Endothelial cell of umbilical vein (primary cell): ENCODE measurements at regions not wholly inside any gene's neighbourhood (a gene's known extent, or its start where the extent isn't known, plus 50 kb on each side); places are given as distances from the start of the nearest gene placed in this dataset.

Experiments
- BruUV-seq: library from RNA; stranded (reverse); fragments of 400-500 nt; replicated peaks from 2 replicates; lab custom pipeline; 2021; lab: Mats Ljungman, UMichigan
- CTCF ChIA-PET: fragments of 300-600, 350-600 bp; sonication (Branson Sonifier 250); formaldehyde crosslinking; loops from one replicate; lab custom pipeline; 2021; ENCODE audit warnings: antibody characterized with exemption, inconsistent platforms; lab: Charles Lee
- POLR2A ChIA-PET: fragments of 300-600, 350-600 bp; sonication (Branson Sonifier 250); formaldehyde crosslinking; loops from one replicate; lab custom pipeline; 2021; ENCODE audit warnings: antibody characterized with exemption, inconsistent platforms; lab: Charles Lee
- DNase-seq: peaks from one replicate; pipeline ENCODE4 v3.0.0-alpha.2; 2011; ENCODE audit warnings: low read depth, low spot score
- FAIRE-seq: peaks from 2 replicates; lab custom pipeline; 2011; peaks lifted over from hg19 to GRCh38; lab: Jason Lieb, UNC
- H2AFZ ChIP-seq: 2 replicates; pipeline ENCODE4 v1.6.0; 2012; ENCODE audit warnings: low read depth, low read length, control low read depth, inconsistent platforms
- H3K27ac ChIP-seq: 2 replicates; pipeline ENCODE4 v1.5.1; 2011; ENCODE audit warnings: low read depth, mild to moderate bottlenecking, control low read depth, low read length, moderate library complexity; ENCODE audit not compliant: insufficient read depth
- H3K27me3 ChIP-seq, 2 experiments: 2 replicates each; pipeline versions ENCODE4 v1.6.0 to v1.6.1; 2011; ENCODE audit warnings: low read length in 2 of 2, mixed read lengths in 1 of 2; ENCODE audit not compliant: control insufficient read depth in 2 of 2, insufficient read depth in 2 of 2
- H3K36me3 ChIP-seq, 2 experiments: 2 replicates in 1 of 2; 3 replicates in 1 of 2; pipeline ENCODE4 v1.5.1; 2011; ENCODE audit warnings: low read length in 2 of 2, mild to moderate bottlenecking in 1 of 2, moderate library complexity in 1 of 2; ENCODE audit not compliant: control insufficient read depth in 2 of 2, insufficient read depth in 2 of 2; ENCODE audit errors: extremely low read depth in 1 of 2
- H3K4me1 ChIP-seq: 3 replicates; pipeline ENCODE4 v1.5.1; 2011; ENCODE audit warnings: mild to moderate bottlenecking, low read length; ENCODE audit not compliant: control insufficient read depth, insufficient read depth; ENCODE audit errors: extremely low read depth
- H3K4me2 ChIP-seq: 2 replicates; pipeline ENCODE4 v1.6.1; 2011; ENCODE audit warnings: low read length, control low read depth, mixed read lengths; ENCODE audit not compliant: insufficient read depth
- H3K4me3 ChIP-seq, 3 experiments: fragments of 200-600 bp in 1 of 3; sonication (generic), shearing (Covaris generic) in 1 of 3; replicated peaks in 1 of 3; 2 replicates each; pipeline ENCODE4 v1.5.1; 2011 to 2016; ENCODE audit warnings: control low read depth in 3 of 3, low read length in 3 of 3, mild to moderate bottlenecking in 2 of 3, inconsistent platforms in 1 of 3, low read depth in 1 of 3, moderate library complexity in 1 of 3; ENCODE audit not compliant: insufficient read depth in 1 of 3
- H3K79me2 ChIP-seq: 2 replicates; pipeline ENCODE4 v1.6.0; 2012; ENCODE audit warnings: low read length, inconsistent platforms; ENCODE audit not compliant: control insufficient read depth, insufficient read depth
- H3K9ac ChIP-seq: replicated peaks from 2 replicates; pipeline ENCODE3; 2011; ENCODE audit warnings: low read length, control low read depth; ENCODE audit not compliant: insufficient read depth; ENCODE audit errors: extremely low read depth
- H3K9me1 ChIP-seq: replicated peaks from 3 replicates; pipeline ENCODE4 v1.6.0; 2011; ENCODE audit warnings: mild to moderate bottlenecking, low read length; ENCODE audit not compliant: control insufficient read depth, insufficient read depth; ENCODE audit errors: extremely low read depth
- H3K9me3 ChIP-seq: replicated peaks from 2 replicates; pipeline ENCODE4 v1.5.1; 2012; ENCODE audit warnings: low read length, inconsistent platforms; ENCODE audit not compliant: control insufficient read depth, insufficient read depth
- H4K20me1 ChIP-seq: replicated peaks from 2 replicates; pipeline ENCODE3; 2011; ENCODE audit warnings: mild to moderate bottlenecking, low read length; ENCODE audit not compliant: control insufficient read depth, insufficient read depth; ENCODE audit errors: extremely low read depth
- EZH2 ChIP-seq: IDR thresholded peaks from 2 replicates; pipeline ENCODE4 v1.6.1; 2012; ENCODE audit warnings: borderline replicate concordance, low read depth, mild to moderate bottlenecking, moderate library complexity, low read length, inconsistent platforms; ENCODE audit not compliant: severe bottlenecking
- FOS ChIP-seq: IDR thresholded peaks from 2 replicates; pipeline ENCODE4 v1.6.1; 2011; ENCODE audit warnings: mild to moderate bottlenecking, low read length, moderate library complexity, borderline replicate concordance; ENCODE audit not compliant: insufficient read depth
- GATA2 ChIP-seq: IDR thresholded peaks from 2 replicates; pipeline ENCODE4 v1.7.0; 2011; ENCODE audit warnings: low read depth, mild to moderate bottlenecking, moderate library complexity, mixed read lengths, low read length; ENCODE audit not compliant: insufficient read length, insufficient read depth
- JUN ChIP-seq: IDR thresholded peaks from 2 replicates; pipeline ENCODE4 v1.6.1; 2011; ENCODE audit warnings: borderline replicate concordance, low read depth; ENCODE audit not compliant: insufficient read length, insufficient read depth
- MYC ChIP-seq: IDR thresholded peaks from one replicate; pipeline ENCODE4 v1.6.1; 2011; ENCODE audit warnings: mild to moderate bottlenecking, low read depth, low read length
- POLR2A ChIP-seq: IDR thresholded peaks from 2 replicates; pipeline ENCODE4 v1.6.1; 2012; ENCODE audit warnings: low read depth, mild to moderate bottlenecking, control low read depth, low read length
- POLR2AphosphoS5 ChIP-seq: IDR thresholded peaks from 2 replicates; pipeline ENCODE4 v1.6.1; 2012; ENCODE audit warnings: low read depth, mild to moderate bottlenecking, control low read depth, low read length, moderate library complexity; ENCODE audit not compliant: insufficient read depth
- dilution Hi-C: fragments of 300-500 bp; cut with MboI; formaldehyde crosslinking; loops from one replicate; pipeline ENCODE4 v1.15.0; 2019; ENCODE audit warnings: low sequenced_read_pairs; ENCODE audit not compliant: extremely low pct_ligation_motif_present
- intact Hi-C: fragments of 100-400 bp; cut with micrococcal nuclease; formaldehyde crosslinking; loops from one replicate; pipeline ENCODE4 v1.10.0; 2022
- TF ChIP-seq, protein P1 (sequence below): IDR thresholded peaks from 2 replicates; pipeline ENCODE4 v1.6.1; 2011; ENCODE audit not compliant: insufficient read depth, insufficient read length
- TF ChIP-seq, protein P2 (sequence below), 2 donors: IDR thresholded peaks; 1 replicate in 1 of 2; 2 replicates in 1 of 2; pipeline ENCODE4 v1.5.1; 2011; ENCODE audit warnings: low read length in 2 of 2, mild to moderate bottlenecking in 2 of 2, moderate library complexity in 2 of 2, control low read depth in 1 of 2, inconsistent platforms in 1 of 2, low read depth in 1 of 2; ENCODE audit not compliant: insufficient read depth in 1 of 2; ENCODE audit errors: extremely low read depth in 1 of 2

DNA sequence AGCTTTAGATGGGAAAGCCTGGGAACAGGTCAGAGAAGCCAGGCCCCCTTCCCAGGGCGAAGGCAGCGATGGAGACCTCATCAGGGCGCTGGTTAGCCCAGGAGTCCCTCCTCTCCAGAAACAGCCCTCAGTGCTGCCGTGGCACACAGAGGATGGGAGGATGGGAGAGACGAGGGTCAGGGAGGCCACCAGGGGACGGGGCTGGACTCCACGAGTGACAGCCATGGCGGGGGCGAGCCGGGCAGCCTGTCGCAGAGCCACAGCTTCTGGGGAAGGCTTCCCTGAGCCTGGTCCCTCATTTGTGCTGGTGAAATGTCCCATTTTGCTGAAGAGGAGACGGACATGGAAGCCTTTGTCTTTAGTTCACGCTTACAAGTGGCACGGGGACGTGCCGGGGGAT is 1390.5 kb downstream of the TBC1D22A start:
- Histone ChIP-seq H4K20me1 (no peaks in the 10 kb centered on the region), H3K4me2 (no peak overlapping the region), H3K9me3 (peaks cover 6% of the 10 kb centered on the region), H3K9ac (no peak overlapping the region), H3K27ac (no peak overlapping the region), H3K9me1 (no peaks in the 10 kb centered on the region), H3K36me3 (no peaks in the 10 kb centered on the region), H3K4me1 (no peaks in the 10 kb centered on the region), H3K27me3 (no peaks in the 10 kb centered on the region), H3K79me2 (no peaks in the 10 kb centered on the region), H3K4me3 (no peak overlapping the region), H2AFZ (no peak overlapping the region)
- intact Hi-C loops, result no loop called here
- POLR2A ChIA-PET, result no interaction called here
- dilution Hi-C loops, result no loop called here
- BruUV-seq, result no TSS peak
- FAIRE-seq (no peak), DNase-seq (no peak)
- TF ChIP-seq EZH2 (no peak), POLR2AphosphoS5 (no peak), GATA2 (no peak), JUN (no peak), POLR2A (no peak), FOS (no peak), MYC (no peak)
- TF ChIP-seq, protein P1, sequence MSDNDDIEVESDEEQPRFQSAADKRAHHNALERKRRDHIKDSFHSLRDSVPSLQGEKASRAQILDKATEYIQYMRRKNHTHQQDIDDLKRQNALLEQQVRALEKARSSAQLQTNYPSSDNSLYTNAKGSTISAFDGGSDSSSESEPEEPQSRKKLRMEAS, result no peak
- TF ChIP-seq, protein P2, sequence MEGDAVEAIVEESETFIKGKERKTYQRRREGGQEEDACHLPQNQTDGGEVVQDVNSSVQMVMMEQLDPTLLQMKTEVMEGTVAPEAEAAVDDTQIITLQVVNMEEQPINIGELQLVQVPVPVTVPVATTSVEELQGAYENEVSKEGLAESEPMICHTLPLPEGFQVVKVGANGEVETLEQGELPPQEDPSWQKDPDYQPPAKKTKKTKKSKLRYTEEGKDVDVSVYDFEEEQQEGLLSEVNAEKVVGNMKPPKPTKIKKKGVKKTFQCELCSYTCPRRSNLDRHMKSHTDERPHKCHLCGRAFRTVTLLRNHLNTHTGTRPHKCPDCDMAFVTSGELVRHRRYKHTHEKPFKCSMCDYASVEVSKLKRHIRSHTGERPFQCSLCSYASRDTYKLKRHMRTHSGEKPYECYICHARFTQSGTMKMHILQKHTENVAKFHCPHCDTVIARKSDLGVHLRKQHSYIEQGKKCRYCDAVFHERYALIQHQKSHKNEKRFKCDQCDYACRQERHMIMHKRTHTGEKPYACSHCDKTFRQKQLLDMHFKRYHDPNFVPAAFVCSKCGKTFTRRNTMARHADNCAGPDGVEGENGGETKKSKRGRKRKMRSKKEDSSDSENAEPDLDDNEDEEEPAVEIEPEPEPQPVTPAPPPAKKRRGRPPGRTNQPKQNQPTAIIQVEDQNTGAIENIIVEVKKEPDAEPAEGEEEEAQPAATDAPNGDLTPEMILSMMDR (IDR thresholded peaks at IDR 0.05; ENCODE audit: extremely low read depth in 1 of 2, insufficient read depth in 1 of 2, low read depth in 1 of 2, low read length in 2 of 2), result no peak
- CTCF ChIA-PET, result no interaction called here
